ENCODE measurements at regions not wholly inside any gene's neighbourhood (a gene's known extent, or its start where the extent isn't known, plus 50 kb on each side); places are given as distances from the start of the nearest gene placed in this dataset.

GRCh38 chr6:7468382-7469081 is 72.9 kb upstream of the DSP start:
- DNase-seq (ENCODE audit: low read depth in 3 of 3) = peak in 1 of 3 experiments; percentile 10

- no peak for DNase-seq (ENCODE audit: low read depth in 3 of 3)
Observed at GRCh38 chr6:7469696-7470095, 71.8 kb upstream of the DSP start.

DNA sequence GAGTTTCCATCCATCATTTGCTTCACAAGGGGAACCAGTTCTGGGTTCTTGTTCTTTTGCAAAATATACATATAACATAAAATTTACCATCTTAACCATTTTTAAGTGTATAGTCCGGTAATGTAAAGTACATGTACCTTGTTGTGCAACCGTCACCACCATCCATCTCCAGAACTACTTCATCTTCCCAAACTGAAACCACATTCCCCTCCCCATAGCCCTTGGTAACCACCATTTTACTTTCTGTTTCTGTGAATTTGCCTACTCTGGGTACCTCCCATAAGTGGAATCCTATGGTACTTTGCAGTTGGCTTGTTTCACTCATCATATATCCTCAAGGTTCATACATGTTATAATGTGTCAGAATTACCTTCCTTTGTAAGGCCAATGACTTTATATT is 70.3 kb upstream of the DSP start:
- no peak for DNase-seq (ENCODE audit: low read depth in 3 of 3)

GRCh38 chr6:7473805-7474719 is 67.4 kb upstream of the DSP start:
- no peak for DNase-seq (ENCODE audit: low read depth in 3 of 3)

DNA sequence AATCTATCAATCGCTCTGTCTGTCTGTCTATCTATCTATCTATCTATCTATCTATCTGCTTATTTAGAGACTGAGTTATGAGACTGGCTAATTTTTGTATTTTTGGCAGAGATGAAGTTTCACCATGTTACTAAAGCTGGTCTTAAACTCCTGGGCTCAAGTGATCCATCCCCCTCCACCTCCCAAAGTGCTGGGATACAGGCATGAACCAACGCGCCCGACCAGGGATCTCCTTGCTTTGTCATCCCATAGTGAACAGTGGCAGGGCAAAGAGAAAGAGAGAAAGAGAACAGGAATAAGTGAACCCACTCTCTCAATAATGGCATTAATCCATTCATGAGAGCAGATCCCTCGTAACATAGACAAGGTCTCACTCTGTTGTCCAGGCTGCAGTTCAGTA is 66.4 kb upstream of the DSP start:
- no peak for DNase-seq (ENCODE audit: low read depth in 3 of 3)

GRCh38 chr6:7479801-7480266 is 61.6 kb upstream of the DSP start:
- DNase-seq (ENCODE audit: low read depth in 3 of 3) = no peak

DNA sequence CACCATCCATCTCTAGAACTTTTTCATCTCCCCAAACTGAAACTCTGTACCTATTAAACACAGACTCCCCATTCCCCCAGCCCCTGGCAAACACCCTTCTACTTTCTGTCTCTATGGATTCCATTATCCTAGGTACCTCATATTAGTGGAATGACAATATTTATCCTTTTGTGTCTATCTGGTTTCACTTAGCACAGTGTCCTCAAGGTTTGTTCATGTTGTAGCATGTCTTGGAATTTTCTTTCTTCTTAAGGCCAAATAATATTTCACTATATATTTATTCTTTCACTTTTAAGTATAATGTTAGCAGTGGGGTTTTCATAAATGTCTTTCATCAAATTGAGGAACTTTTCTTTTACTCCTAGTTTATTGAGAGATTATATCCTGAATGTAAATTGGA is 56.8 kb upstream of the DSP start:
- no peak for DNase-seq (ENCODE audit: low read depth in 3 of 3)

DNA sequence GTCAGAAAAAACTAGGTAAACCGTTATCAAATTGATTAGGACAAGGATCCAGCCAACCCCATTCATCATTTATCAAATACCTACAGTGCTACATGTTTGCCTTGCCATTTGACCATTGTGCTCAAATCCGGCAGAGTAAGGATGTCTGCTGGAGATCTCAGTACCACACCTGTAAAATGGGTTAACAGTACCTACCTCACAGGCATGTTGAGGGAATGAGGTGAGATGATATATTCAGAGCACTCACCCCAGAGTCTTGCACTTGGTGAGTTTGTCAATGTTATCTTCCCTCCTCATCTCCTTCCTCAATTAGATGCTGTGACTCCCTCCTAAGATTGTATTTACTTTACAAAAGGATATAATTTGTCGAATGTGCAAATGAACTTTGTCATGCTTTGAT is 54.5 kb upstream of the DSP start:
- no peak for DNase-seq (ENCODE audit: low read depth in 3 of 3)

DNA sequence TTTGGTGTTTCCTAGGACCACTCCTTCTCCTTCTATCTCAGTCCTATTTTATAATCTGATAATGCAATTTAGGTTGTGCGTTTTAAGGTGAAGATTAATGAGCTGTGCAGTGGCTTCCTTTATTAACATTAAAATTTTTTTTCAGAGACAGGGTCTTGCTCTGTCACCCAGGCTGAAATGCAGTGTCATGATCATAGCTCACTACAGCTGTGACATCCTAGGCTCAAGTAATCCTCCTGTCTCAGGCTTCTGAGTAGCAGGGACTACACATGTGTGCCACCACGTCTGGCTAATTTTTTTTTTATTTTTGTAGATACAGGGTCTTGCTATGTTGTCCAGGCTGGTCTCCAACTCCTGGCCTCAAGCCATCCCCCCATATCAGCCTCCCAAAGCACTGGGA is 53.0 kb upstream of the DSP start:
- DNase-seq (ENCODE audit: low read depth in 3 of 3) = no peak

GRCh38 chr6:7489376-7489775 is 52.1 kb upstream of the DSP start:
- no peak for DNase-seq (ENCODE audit: low read depth in 3 of 3)
